Muscle of leg (tissue), 3 donors: ENCODE measurements at regions not wholly inside any gene's neighbourhood (a gene's known extent, or its start where the extent isn't known, plus 50 kb on each side); places are given as distances from the start of the nearest gene placed in this dataset.
"Not testable (repeated sequence)": the region's sequence is repeated elsewhere in the genome, so short reads cannot be mapped to it uniquely, and the experiment has no call there.

Experiments
- DNase-seq: peaks from one replicate; pipeline ENCODE4 v3.0.0; 2013
- H3K27ac ChIP-seq: one replicate; pipeline ENCODE4 v1.5.1; 2013; ENCODE audit warnings: mild to moderate bottlenecking, low read length, control low read depth
- H3K27me3 ChIP-seq: one replicate; pipeline ENCODE4 v1.6.1; 2013; ENCODE audit warnings: low read length; ENCODE audit not compliant: control insufficient read depth, insufficient read depth
- H3K36me3 ChIP-seq: one replicate; pipeline ENCODE4 v1.6.1; 2013; ENCODE audit warnings: low read length; ENCODE audit not compliant: control insufficient read depth, insufficient read depth
- H3K4me1 ChIP-seq: one replicate; pipeline ENCODE4 v1.6.1; 2013; ENCODE audit warnings: low read length; ENCODE audit not compliant: control insufficient read depth, insufficient read depth
- H3K4me3 ChIP-seq: one replicate; pipeline ENCODE4 v1.5.1; 2013; ENCODE audit warnings: low read length, control low read depth
- H3K9me3 ChIP-seq: replicated peaks from 2 replicates; pipeline ENCODE4 v1.6.1; 2013; ENCODE audit warnings: low read depth, low read length; ENCODE audit not compliant: control insufficient read depth
- WGBS: methylation state at CpG from one replicate; pipeline ENCODE4 v1.1.5; 2013; ENCODE audit warnings: missing lambda C conversion rate; ENCODE audit not compliant: insufficient coverage; 5-methylcytosine and 5-hydroxymethylcytosine counted together

DNA sequence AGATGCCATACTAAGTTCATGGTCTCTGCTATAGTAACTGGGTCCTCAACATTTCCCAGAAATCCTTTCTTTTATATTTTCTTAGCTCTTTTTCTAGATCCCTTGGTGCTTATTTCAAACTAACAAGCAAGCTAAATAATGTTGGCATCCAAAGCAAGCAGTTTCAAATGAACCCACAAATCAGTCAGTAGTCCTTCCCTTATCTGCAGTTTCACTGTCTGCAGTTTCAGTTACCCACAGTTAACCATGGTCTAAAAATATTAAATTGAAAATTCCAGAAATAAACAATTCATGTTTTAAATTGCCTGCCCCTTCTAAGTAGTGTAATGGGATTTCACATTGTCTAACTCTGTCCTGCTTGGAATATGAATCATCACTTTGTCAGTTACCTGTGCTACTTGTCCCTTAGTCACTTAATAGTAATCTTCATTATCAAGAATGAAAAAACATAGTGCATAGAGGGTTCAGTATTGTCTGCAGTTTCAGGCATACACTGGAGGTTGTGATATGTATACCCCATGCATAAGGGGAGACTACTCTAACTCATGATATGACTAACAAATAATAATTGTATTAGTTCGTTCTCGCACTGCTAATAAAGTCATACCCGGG, 633.7 kb downstream of the MECOM start:
- Histone ChIP-seq H3K27ac (no peak overlapping the region), H3K4me1 (no peaks in the 10 kb centered on the region), H3K4me3 (no peak overlapping the region), H3K36me3 (no peaks in the 10 kb centered on the region), H3K27me3 (no peaks in the 10 kb centered on the region), H3K9me3 (no peaks in the 10 kb centered on the region)
- no CpG with 5 or more reads among the region's 3 CpGs for WGBS
- no peak for DNase-seq

DNA sequence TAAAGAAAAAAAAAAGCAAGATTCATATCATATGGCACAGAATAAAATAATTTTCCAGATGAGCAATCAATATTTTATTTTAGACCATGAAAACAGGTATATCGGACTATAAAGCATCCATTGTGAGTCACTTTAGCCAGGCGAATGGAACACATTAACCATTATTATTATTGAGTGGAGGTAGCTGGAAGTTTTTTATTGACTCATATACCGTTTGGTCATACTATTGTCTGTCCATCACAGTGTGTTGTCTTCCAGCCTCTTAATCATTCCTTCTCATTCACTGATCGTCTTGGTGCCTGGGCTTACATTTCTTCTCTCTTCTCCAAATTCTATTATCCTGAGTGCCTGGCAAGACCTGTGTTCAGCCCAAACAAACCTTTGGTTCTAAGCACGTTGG, 634.8 kb downstream of the MECOM start:
- Histone ChIP-seq H3K9me3 (no peaks in the 10 kb centered on the region), H3K4me1 (no peaks in the 10 kb centered on the region), H3K36me3 (no peaks in the 10 kb centered on the region), H3K4me3 (no peak overlapping the region), H3K27ac (no peak overlapping the region), H3K27me3 (no peaks in the 10 kb centered on the region)
- 56% methylated on average over 2 of the region's 5 CpGs for WGBS
- no peak for DNase-seq

DNA sequence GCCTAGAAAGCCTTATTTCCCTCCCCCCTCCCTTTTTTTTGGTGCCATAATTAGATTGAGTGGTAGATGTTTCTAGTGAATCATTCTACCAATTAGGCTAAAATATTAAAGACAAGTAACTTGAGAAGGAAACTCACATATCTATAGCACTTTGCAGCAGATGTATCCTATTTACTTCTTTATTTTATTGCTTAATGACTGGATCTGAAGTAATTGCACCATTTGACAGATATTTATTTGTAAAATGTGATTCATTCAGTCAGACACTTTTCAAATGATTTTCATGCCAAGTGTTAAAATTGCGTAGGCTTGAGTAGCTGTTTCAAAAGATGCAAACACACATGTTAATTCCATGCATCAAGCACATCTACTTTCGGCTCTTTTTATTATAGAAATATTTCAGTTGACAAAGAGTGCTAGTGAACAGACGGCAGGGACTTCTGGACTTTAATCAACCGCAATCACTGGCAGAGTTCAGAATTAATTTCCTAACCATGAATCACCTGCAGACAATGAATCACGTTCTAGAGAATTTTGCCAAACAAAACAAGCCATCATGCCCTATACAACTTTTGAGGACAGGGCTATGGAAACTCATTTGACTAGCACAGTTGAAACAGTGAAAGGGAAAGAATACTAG, 636.8 kb downstream of the MECOM start:
- Histone ChIP-seq H3K4me3 (no peak overlapping the region), H3K9me3 (no peaks in the 10 kb centered on the region), H3K27me3 (no peaks in the 10 kb centered on the region), H3K4me1 (no peaks in the 10 kb centered on the region), H3K36me3 (no peaks in the 10 kb centered on the region), H3K27ac (no peak overlapping the region)
- WGBS, result 0% methylated on average over 1 of the region's 5 CpGs
- peak; percentile 28 for DNase-seq

DNA sequence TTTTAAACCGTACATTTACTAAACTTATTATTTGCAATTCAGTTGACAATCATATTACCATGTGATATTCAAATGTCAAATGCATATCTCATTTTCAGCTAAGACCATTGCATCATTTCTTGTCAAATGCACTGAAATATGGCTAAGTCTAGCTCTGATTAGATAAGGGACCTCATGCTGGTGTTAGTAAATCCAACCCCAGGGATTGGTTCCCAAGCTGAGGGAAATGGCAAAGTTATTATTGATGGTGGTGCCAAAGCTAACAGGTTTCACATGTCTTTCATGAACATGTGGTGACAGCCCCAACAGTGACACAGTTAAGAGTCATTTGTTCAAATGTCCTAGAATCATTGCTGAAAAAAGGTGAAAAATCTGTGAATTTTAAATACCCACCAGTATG, 641.1 kb downstream of the MECOM start:
- DNase-seq, result no peak
- WGBS, result no CpG with 5 or more reads among the region's 1 CpG
- no peaks in the 10 kb centered on the region for H3K9me3 ChIP-seq
- H3K27ac ChIP-seq, result no peak overlapping the region
- no peaks in the 10 kb centered on the region for H3K4me1 ChIP-seq
- no peaks in the 10 kb centered on the region for H3K27me3 ChIP-seq
- no peak overlapping the region for H3K4me3 ChIP-seq
- H3K36me3 ChIP-seq, result no peaks in the 10 kb centered on the region

DNA sequence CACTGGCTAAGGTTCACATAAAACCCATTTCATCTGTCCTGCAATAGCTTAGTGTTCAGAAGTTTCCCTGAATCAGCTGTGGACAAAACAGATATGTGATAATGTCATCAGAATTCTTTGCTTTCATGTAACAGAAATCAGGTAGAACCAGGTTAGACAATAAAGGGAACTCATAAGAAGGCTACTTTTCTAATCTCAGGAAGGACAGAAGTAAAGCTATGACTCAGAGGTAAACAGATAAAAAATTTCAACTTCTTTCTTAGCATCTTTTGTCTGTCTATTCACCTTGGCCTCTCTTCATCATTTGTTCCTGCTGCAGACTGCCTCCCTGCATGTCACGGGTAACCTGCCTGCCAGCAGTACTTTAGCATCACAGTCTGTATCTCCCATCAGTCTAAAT, 643.1 kb downstream of the MECOM start:
- no peaks in the 10 kb centered on the region for H3K27me3 ChIP-seq
- no peaks in the 10 kb centered on the region for H3K36me3 ChIP-seq
- H3K9me3 ChIP-seq, result no peaks in the 10 kb centered on the region
- WGBS, result no CpG with 5 or more reads among the region's 1 CpG
- no peaks in the 10 kb centered on the region for H3K4me1 ChIP-seq
- no peak overlapping the region for H3K27ac ChIP-seq
- no peak overlapping the region for H3K4me3 ChIP-seq
- no peak for DNase-seq

GRCh38 chr3:169009453-169009852, 654.1 kb downstream of the MECOM start:
- H3K4me1 ChIP-seq, result no peaks in the 10 kb centered on the region
- H3K27ac ChIP-seq, result no peak overlapping the region
- no peak for DNase-seq
- H3K27me3 ChIP-seq, result no peaks in the 10 kb centered on the region
- no peaks in the 10 kb centered on the region for H3K36me3 ChIP-seq
- no peaks in the 10 kb centered on the region for H3K9me3 ChIP-seq
- no peak overlapping the region for H3K4me3 ChIP-seq

DNA sequence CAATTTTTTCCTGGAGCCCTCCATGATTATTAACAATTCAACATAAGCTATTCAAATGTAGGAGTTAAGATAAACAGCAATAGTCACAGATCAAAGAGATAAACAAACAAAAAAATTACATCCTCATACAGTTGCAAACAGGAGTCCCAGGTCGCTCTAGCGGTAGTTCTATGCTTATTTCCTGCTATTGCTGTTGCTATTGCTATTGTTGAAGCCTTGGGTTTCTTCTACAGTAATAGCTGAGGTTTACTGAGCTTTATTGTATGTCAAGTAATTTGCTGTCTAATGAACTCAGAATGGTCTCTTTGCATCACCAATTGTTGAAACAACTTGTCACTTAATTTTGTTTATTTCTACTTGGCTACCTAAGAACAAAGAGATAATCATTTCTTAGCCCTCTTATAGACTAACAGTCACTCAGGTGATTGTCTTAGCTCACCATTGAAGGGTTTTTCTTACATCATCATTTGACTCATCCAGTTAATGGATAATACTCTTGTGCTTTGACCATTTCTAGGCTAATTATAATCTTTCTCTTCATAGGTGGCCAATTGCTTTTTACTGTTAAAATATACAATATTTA, 654.6 kb downstream of the MECOM start:
- Histone ChIP-seq H3K4me3 (no peak overlapping the region), H3K27me3 (no peaks in the 10 kb centered on the region)
- 0% methylated on average over 1 of the region's 2 CpGs for WGBS

DNA sequence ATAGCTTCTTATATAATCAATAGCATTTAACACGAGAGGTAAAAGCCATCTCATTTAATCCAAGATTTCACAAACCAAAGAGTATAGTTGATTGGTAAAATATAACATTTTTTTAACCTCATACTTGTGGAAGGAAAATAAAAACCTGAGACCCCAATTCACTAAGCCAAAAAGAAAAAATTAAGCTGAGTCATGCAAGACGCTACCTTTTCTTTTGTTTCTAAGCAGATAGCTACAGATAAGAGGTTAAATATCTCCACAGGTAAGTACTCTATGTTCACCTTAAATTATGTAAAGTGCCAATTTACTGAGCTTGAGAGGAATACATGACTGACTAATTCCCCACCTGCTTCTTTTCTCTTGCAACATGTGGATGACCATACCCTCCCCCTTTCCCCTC, 656.4 kb downstream of the MECOM start:
- DNase-seq, result no peak
- H3K4me1 ChIP-seq, result no peaks in the 10 kb centered on the region
- no peaks in the 10 kb centered on the region for H3K36me3 ChIP-seq
- H3K27ac ChIP-seq, result no peak overlapping the region
- H3K9me3 ChIP-seq, result no peaks in the 10 kb centered on the region
- no peaks in the 10 kb centered on the region for H3K27me3 ChIP-seq
- no CpG with 5 or more reads among the region's 2 CpGs for WGBS
- H3K4me3 ChIP-seq, result no peak overlapping the region

More for the DNA sequence above, 654.6 kb downstream of the MECOM start:
- Histone ChIP-seq H3K4me1 (no peaks in the 10 kb centered on the region), H3K9me3 (no peaks in the 10 kb centered on the region), H3K27ac (no peak overlapping the region), H3K36me3 (no peaks in the 10 kb centered on the region)
- no peak for DNase-seq

GRCh38 chr3:169006398-169006797, 657.1 kb downstream of the MECOM start:
- no CpG with 5 or more reads among the region's 5 CpGs for WGBS
- not testable (repeated sequence) for H3K27ac ChIP-seq, H3K36me3 ChIP-seq, DNase-seq, H3K4me1 ChIP-seq, H3K9me3 ChIP-seq, H3K27me3 ChIP-seq, H3K4me3 ChIP-seq

GRCh38 chr3:169002689-169003088, 660.8 kb downstream of the MECOM start:
- no peaks in the 10 kb centered on the region for H3K9me3 ChIP-seq
- H3K4me3 ChIP-seq, result no peak overlapping the region
- DNase-seq, result no peak
- no peaks in the 10 kb centered on the region for H3K36me3 ChIP-seq
- H3K4me1 ChIP-seq, result no peaks in the 10 kb centered on the region
- no peaks in the 10 kb centered on the region for H3K27me3 ChIP-seq
- no peak overlapping the region for H3K27ac ChIP-seq
